ENCODE measurements at regions not wholly inside any gene's neighbourhood (a gene's known extent, or its start where the extent isn't known, plus 50 kb on each side); places are given as distances from the start of the nearest gene placed in this dataset.

DNA sequence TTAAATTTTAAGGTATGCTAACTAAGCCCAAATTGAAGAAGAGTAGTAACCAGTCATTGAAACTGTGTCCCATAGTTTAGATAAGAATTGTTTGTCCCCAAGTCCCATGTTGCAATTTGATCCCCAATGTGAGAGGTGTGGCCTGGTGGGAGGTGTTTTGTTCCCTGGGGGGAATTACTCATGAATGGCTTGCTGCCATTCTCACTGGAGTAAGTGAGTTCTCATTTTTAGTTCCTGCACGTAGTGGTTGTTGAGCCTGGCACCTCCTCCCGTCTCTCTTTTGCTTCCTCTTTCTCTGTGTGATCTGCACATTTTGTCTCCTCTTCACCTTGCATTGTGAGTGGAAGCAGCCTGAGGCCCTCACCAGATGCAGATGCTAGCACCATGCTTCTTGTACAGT, 1271.0 kb downstream of the NSUN3 start (continued):
- no peak for TF ChIP-seq RFX5 (IDR thresholded peaks at IDR 0.05; ENCODE audit: borderline replicate concordance, low read depth, low read length)
- TF ChIP-seq SIRT6 (IDR thresholded peaks at IDR 0.05; ENCODE audit: low read length) = no peak
- TF ChIP-seq SIN3A (conservative IDR thresholded peaks at IDR 0.05 in 1 of 2, IDR thresholded peaks at IDR 0.05 in 1 of 2; ENCODE audit: low read depth in 1 of 2, low read length in 2 of 2) = no peak
- TF ChIP-seq SP2 (IDR thresholded peaks at IDR 0.05; ENCODE audit: low read length) = no peak
- no peak for TF ChIP-seq SP1 (IDR thresholded peaks at IDR 0.05; ENCODE audit: low read depth, low read length)
- TF ChIP-seq RNF2 (IDR thresholded peaks at IDR 0.05; ENCODE audit: borderline replicate concordance, low read depth, low read length, missing control alignments, poor library complexity, severe bottlenecking) = no peak
- TF ChIP-seq TAF1 (IDR thresholded peaks at IDR 0.05; ENCODE audit: low read depth, low read length) = no peak

All from H1 (cell line).